ENCODE measurements at regions not wholly inside any gene's neighbourhood (a gene's known extent, or its start where the extent isn't known, plus 50 kb on each side); places are given as distances from the start of the nearest gene placed in this dataset.

DNA sequence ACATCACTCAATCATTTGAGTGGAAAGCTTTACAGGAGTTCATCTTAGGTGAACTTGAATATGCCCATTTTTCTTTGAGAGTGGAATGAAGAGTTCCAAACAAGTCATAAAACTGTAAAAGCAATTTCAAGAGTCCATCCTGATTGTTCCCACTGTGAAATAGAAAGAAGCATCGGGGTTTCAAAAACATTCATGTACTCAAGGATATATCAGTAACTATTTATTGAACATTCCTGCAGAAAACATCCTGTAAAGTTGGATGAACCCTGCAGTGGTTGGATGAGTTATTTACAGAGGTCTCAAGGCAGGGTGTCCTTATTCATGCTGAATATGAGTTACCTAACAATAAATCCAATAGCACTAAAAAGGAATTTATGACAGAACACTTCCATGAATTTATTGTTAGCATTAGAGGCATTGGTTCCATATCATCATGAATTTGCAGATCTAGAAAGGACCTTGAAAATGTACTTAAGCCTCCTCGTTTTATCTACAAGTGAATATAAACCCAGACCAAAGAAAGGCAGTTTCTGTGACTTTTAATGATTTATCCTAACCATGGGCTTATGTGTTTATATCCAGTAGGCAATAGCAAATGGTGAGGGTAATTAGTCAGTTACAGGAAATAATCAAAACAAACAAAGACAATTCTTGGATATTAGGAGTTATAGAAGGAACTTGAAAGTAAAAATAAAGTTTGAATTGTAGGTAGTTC, 361.9 kb upstream of the KCNMB2 start (continued):
- TF ChIP-seq, protein P1, sequence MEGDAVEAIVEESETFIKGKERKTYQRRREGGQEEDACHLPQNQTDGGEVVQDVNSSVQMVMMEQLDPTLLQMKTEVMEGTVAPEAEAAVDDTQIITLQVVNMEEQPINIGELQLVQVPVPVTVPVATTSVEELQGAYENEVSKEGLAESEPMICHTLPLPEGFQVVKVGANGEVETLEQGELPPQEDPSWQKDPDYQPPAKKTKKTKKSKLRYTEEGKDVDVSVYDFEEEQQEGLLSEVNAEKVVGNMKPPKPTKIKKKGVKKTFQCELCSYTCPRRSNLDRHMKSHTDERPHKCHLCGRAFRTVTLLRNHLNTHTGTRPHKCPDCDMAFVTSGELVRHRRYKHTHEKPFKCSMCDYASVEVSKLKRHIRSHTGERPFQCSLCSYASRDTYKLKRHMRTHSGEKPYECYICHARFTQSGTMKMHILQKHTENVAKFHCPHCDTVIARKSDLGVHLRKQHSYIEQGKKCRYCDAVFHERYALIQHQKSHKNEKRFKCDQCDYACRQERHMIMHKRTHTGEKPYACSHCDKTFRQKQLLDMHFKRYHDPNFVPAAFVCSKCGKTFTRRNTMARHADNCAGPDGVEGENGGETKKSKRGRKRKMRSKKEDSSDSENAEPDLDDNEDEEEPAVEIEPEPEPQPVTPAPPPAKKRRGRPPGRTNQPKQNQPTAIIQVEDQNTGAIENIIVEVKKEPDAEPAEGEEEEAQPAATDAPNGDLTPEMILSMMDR (IDR thresholded peaks at IDR 0.05; ENCODE audit: control extremely low read depth in 1 of 3, insufficient read depth in 1 of 3, low read depth in 1 of 3, low read length in 3 of 3): no peak
- TF ChIP-seq RBBP5 (IDR thresholded peaks at IDR 0.05; ENCODE audit: borderline replicate concordance, low read depth, low read length): no peak
- no peak for TF ChIP-seq CBX5 (IDR thresholded peaks at IDR 0.05; ENCODE audit: low read depth, low read length)
- no peak for TF ChIP-seq GTF2F1 (IDR thresholded peaks at IDR 0.05; ENCODE audit: borderline replicate concordance, low read depth, low read length)
- TF ChIP-seq TAF7 (optimal IDR thresholded peaks at IDR 0.05; ENCODE audit: borderline replicate concordance, low read depth, low read length): no peak
- TF ChIP-seq CTBP2 (IDR thresholded peaks at IDR 0.05; ENCODE audit: borderline replicate concordance, insufficient read depth, insufficient read length, low read length): no peak
- TF ChIP-seq, protein P2, sequence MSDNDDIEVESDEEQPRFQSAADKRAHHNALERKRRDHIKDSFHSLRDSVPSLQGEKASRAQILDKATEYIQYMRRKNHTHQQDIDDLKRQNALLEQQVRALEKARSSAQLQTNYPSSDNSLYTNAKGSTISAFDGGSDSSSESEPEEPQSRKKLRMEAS (IDR thresholded peaks at IDR 0.05): no peak
